HepG2 (cell line): ENCODE measurements at regions not wholly inside any gene's neighbourhood (a gene's known extent, or its start where the extent isn't known, plus 50 kb on each side); places are given as distances from the start of the nearest gene placed in this dataset.

ENCODE experiments used
- ADNP ChIP-seq: sonication (generic); formaldehyde crosslinking; IDR thresholded peaks from 2 replicates; pipeline ENCODE4 v1.4.0; 2020; ENCODE audit warnings: missing genetic modification reagents
- DDIT3 ChIP-seq: sonication (generic); formaldehyde crosslinking; IDR thresholded peaks from 2 replicates; pipeline ENCODE4 v1.4.0; 2020; ENCODE audit warnings: mild to moderate bottlenecking, missing genetic modification reagents
- HINFP ChIP-seq: sonication (generic); formaldehyde crosslinking; IDR thresholded peaks from 2 replicates; pipeline ENCODE4 v1.4.0; 2020; ENCODE audit warnings: low read depth, mild to moderate bottlenecking, missing genetic modification reagents
- NR0B2 ChIP-seq: sonication (generic); formaldehyde crosslinking; IDR thresholded peaks from 2 replicates; pipeline ENCODE4 v1.4.0; 2020; ENCODE audit warnings: mild to moderate bottlenecking, missing genetic modification reagents
- PHF21A ChIP-seq: sonication (generic); formaldehyde crosslinking; IDR thresholded peaks from 2 replicates; pipeline ENCODE4 v1.5.0; 2020; ENCODE audit warnings: mild to moderate bottlenecking, missing genetic modification reagents
- POLR2AphosphoS2 ChIP-seq: IDR thresholded peaks from 2 replicates; pipeline ENCODE4 v1.6.1; 2011; ENCODE audit warnings: low read depth, low read length, improper control_type of control experiment
- ZGPAT ChIP-seq: IDR thresholded peaks from 2 replicates; pipeline ENCODE4 v1.6.1; 2016; ENCODE audit warnings: mild to moderate bottlenecking
- ZNF318 ChIP-seq: sonication (generic); formaldehyde crosslinking; IDR thresholded peaks from 2 replicates; pipeline ENCODE4 v1.4.0; 2020; ENCODE audit warnings: mild to moderate bottlenecking, missing genetic modification reagents
- ZNF333 ChIP-seq: sonication (generic); formaldehyde crosslinking; IDR thresholded peaks from 2 replicates; pipeline ENCODE4 v1.4.0; 2020; ENCODE audit warnings: mild to moderate bottlenecking, missing genetic modification reagents, borderline replicate concordance
- ZNF451 ChIP-seq: sonication (generic); formaldehyde crosslinking; IDR thresholded peaks from 2 replicates; pipeline ENCODE4 v1.5.0; 2020; ENCODE audit warnings: mild to moderate bottlenecking, missing genetic modification reagents
- ZNF615 ChIP-seq: sonication (generic); formaldehyde crosslinking; IDR thresholded peaks from 2 replicates; pipeline ENCODE4 v1.5.0; 2020; ENCODE audit warnings: mild to moderate bottlenecking, missing genetic modification reagents, borderline replicate concordance
- ZNF703 ChIP-seq: sonication (generic); formaldehyde crosslinking; IDR thresholded peaks from 2 replicates; pipeline ENCODE4 v1.5.1; 2020; ENCODE audit warnings: missing genetic modification reagents, mild to moderate bottlenecking, moderate library complexity, borderline replicate concordance
- TF ChIP-seq, protein P1 (sequence below): sonication (generic); formaldehyde crosslinking; conservative IDR thresholded peaks from 2 replicates; pipeline ENCODE4 v1.8.1; 2023; ENCODE audit warnings: missing genetic modification reagents
- TF ChIP-seq, protein P2 (sequence below): IDR thresholded peaks from 2 replicates; pipeline ENCODE4 v1.6.1; 2012; ENCODE audit warnings: inconsistent platforms
- TF ChIP-seq, protein P3 (sequence below): sonication (generic); formaldehyde crosslinking; IDR thresholded peaks from 2 replicates; pipeline ENCODE4 v1.4.0; 2020; ENCODE audit warnings: mild to moderate bottlenecking, missing genetic modification reagents

- TF ChIP-seq DDIT3 (no peak), ADNP (CRISPR knock-in tag) (no peak), HINFP (no peak), ZNF318 (no peak), ZNF703 (CRISPR knock-in tag) (no peak), ZNF333 (no peak), ZGPAT (CRISPR knock-in tag) (peak; percentile 44; the same call in 1 of the 2 replicates), ZNF451 (CRISPR knock-in tag) (no peak), ZNF615 (CRISPR knock-in tag) (peak; percentile 72; the same call in 1 of the 2 replicates), POLR2AphosphoS2 (peak; percentile 70; the same call in 1 of the 2 replicates), PHF21A (CRISPR knock-in tag) (peak; percentile 54), NR0B2 (no peak)
- TF ChIP-seq, protein P1, sequence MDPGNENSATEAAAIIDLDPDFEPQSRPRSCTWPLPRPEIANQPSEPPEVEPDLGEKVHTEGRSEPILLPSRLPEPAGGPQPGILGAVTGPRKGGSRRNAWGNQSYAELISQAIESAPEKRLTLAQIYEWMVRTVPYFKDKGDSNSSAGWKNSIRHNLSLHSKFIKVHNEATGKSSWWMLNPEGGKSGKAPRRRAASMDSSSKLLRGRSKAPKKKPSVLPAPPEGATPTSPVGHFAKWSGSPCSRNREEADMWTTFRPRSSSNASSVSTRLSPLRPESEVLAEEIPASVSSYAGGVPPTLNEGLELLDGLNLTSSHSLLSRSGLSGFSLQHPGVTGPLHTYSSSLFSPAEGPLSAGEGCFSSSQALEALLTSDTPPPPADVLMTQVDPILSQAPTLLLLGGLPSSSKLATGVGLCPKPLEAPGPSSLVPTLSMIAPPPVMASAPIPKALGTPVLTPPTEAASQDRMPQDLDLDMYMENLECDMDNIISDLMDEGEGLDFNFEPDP: no peak
- TF ChIP-seq, protein P2, sequence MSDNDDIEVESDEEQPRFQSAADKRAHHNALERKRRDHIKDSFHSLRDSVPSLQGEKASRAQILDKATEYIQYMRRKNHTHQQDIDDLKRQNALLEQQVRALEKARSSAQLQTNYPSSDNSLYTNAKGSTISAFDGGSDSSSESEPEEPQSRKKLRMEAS: no peak
- TF ChIP-seq, protein P3, sequence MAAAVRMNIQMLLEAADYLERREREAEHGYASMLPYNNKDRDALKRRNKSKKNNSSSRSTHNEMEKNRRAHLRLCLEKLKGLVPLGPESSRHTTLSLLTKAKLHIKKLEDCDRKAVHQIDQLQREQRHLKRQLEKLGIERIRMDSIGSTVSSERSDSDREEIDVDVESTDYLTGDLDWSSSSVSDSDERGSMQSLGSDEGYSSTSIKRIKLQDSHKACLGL (CRISPR knock-in tag): no peak
These were observed 151.3 kb upstream of the LPP start (continued) for GRCh38 chr3:188002626-188003138.
